Endothelial cell of umbilical vein (primary cell): ENCODE measurements at regions not wholly inside any gene's neighbourhood (a gene's known extent, or its start where the extent isn't known, plus 50 kb on each side); places are given as distances from the start of the nearest gene placed in this dataset.

Experiments used
- CTCF ChIP-seq, 2 donors: IDR thresholded peaks; 1 replicate in 1 of 2; 2 replicates in 1 of 2; pipeline ENCODE4 v1.5.1; 2011; ENCODE audit warnings: low read length in 2 of 2, mild to moderate bottlenecking in 2 of 2, moderate library complexity in 2 of 2, control low read depth in 1 of 2, inconsistent platforms in 1 of 2, low read depth in 1 of 2; ENCODE audit not compliant: insufficient read depth in 1 of 2; ENCODE audit errors: extremely low read depth in 1 of 2
- EZH2 ChIP-seq: IDR thresholded peaks from 2 replicates; pipeline ENCODE4 v1.6.1; 2012; ENCODE audit warnings: borderline replicate concordance, low read depth, mild to moderate bottlenecking, moderate library complexity, low read length, inconsistent platforms; ENCODE audit not compliant: severe bottlenecking
- FOS ChIP-seq: IDR thresholded peaks from 2 replicates; pipeline ENCODE4 v1.6.1; 2011; ENCODE audit warnings: mild to moderate bottlenecking, low read length, moderate library complexity, borderline replicate concordance; ENCODE audit not compliant: insufficient read depth
- MAX ChIP-seq: IDR thresholded peaks from 2 replicates; pipeline ENCODE4 v1.6.1; 2011; ENCODE audit not compliant: insufficient read depth, insufficient read length
- POLR2AphosphoS5 ChIP-seq: IDR thresholded peaks from 2 replicates; pipeline ENCODE4 v1.6.1; 2012; ENCODE audit warnings: low read depth, mild to moderate bottlenecking, control low read depth, low read length, moderate library complexity; ENCODE audit not compliant: insufficient read depth

GRCh38 chr14:44829021-44829420, 132.7 kb downstream of the KLHL28 start:
- TF ChIP-seq FOS (no peak), CTCF (IDR thresholded peaks at IDR 0.05; ENCODE audit: extremely low read depth in 1 of 2, insufficient read depth in 1 of 2, low read depth in 1 of 2, low read length in 2 of 2) (no peak), POLR2AphosphoS5 (no peak), MAX (no peak), EZH2 (no peak)
